WTC11 (cell line): ENCODE measurements at regions not wholly inside any gene's neighbourhood (a gene's known extent, or its start where the extent isn't known, plus 50 kb on each side); places are given as distances from the start of the nearest gene placed in this dataset.

Experiments
- ATAC-seq: fragments of 200-7000 bp; cut with Tn5 transposase; 2 replicates; pipeline ENCODE4 v1.10.0; 2021; ENCODE audit warnings: mild to moderate bottlenecking, moderate library complexity
- CTCF ChIA-PET: fragments of 300-600 bp; sonication (Branson Sonifier 250); formaldehyde crosslinking; loops from one replicate; lab custom pipeline; 2021; ENCODE audit warnings: antibody characterized with exemption; lab: Charles Lee
- POLR2A ChIA-PET: fragments of 350-600 bp; sonication (Branson Sonifier 250); formaldehyde crosslinking; loops from one replicate; lab custom pipeline; 2021; ENCODE audit warnings: antibody characterized with exemption; lab: Charles Lee
- DNase-seq: peaks from one replicate; pipeline ENCODE4 v3.0.0; 2021; ENCODE audit warnings: low spot score
- H3K27ac Mint-ChIP-seq: 2 replicates; pipeline ENCODE4 v1.8.0; 2021; ENCODE audit warnings: mixed read lengths
- H3K27me3 Mint-ChIP-seq: 2 replicates; pipeline ENCODE4 v1.8.0; 2021; ENCODE audit warnings: low read depth, mild to moderate bottlenecking, moderate library complexity, mixed read lengths
- H3K36me3 Mint-ChIP-seq: 2 replicates; pipeline ENCODE4 v1.8.0; 2021; ENCODE audit warnings: mixed read lengths
- H3K4me1 Mint-ChIP-seq: 2 replicates; pipeline ENCODE4 v1.8.0; 2022; ENCODE audit warnings: mixed read lengths
- H3K4me3 Mint-ChIP-seq: 2 replicates; pipeline ENCODE4 v1.8.0; 2021; ENCODE audit warnings: mild to moderate bottlenecking, moderate library complexity, mixed read lengths
- H3K9me3 Mint-ChIP-seq: 2 replicates; pipeline ENCODE4 v1.8.0; 2021; ENCODE audit warnings: mixed read lengths
- CREB1 ChIP-seq: sonication (generic); formaldehyde crosslinking; IDR thresholded peaks from 2 replicates; pipeline ENCODE4 v1.8.0; 2023; ENCODE audit warnings: mild to moderate bottlenecking, missing genetic modification reagents
- FOXJ3 ChIP-seq: sonication (generic); formaldehyde crosslinking; IDR thresholded peaks from 2 replicates; pipeline ENCODE4 v1.9.0; 2021; ENCODE audit warnings: missing genetic modification reagents, mild to moderate bottlenecking, borderline replicate concordance
- HMGA2 ChIP-seq: fragments of 250-450 bp; sonication (Bioruptor Pico); IDR thresholded peaks from 2 replicates; pipeline ENCODE4 v1.4.0; 2021; ENCODE audit warnings: mild to moderate bottlenecking, moderate library complexity
- MXD4 ChIP-seq: fragments of 250-450 bp; sonication (Bioruptor Pico); IDR thresholded peaks from 2 replicates; pipeline ENCODE4 v1.8.0; 2021; ENCODE audit warnings: mild to moderate bottlenecking, moderate library complexity, borderline replicate concordance
- RELA ChIP-seq: sonication (generic); formaldehyde crosslinking; IDR thresholded peaks from 2 replicates; pipeline ENCODE4 v1.8.1; 2022; ENCODE audit warnings: missing genetic modification reagents, mild to moderate bottlenecking, borderline replicate concordance
- RORB ChIP-seq: fragments of 250-450 bp; sonication (Bioruptor Pico); IDR thresholded peaks from 2 replicates; pipeline ENCODE4 v1.9.0; 2021; ENCODE audit warnings: mild to moderate bottlenecking
- SMAD3 ChIP-seq: sonication (generic); formaldehyde crosslinking; IDR thresholded peaks from 2 replicates; pipeline ENCODE4 v1.8.0; 2022; ENCODE audit warnings: missing genetic modification reagents, mild to moderate bottlenecking, borderline replicate concordance
- ZNF138 ChIP-seq: sonication (generic); formaldehyde crosslinking; conservative IDR thresholded peaks from 2 replicates; pipeline ENCODE4 v1.8.1; 2022; ENCODE audit warnings: mild to moderate bottlenecking, moderate library complexity, missing genetic modification reagents
- ZNF317 ChIP-seq: sonication (generic); formaldehyde crosslinking; IDR thresholded peaks from 2 replicates; pipeline ENCODE4 v1.8.1; 2023; ENCODE audit warnings: low read depth, mild to moderate bottlenecking, moderate library complexity, missing genetic modification reagents, borderline replicate concordance
- ZNF416 ChIP-seq: fragments of 250-450 bp; sonication (Bioruptor Pico); IDR thresholded peaks from 2 replicates; pipeline ENCODE4 v1.9.0; 2021; ENCODE audit warnings: mild to moderate bottlenecking, inconsistent platforms
- TF ChIP-seq, protein P1 (sequence below): fragments of 250-450 bp; sonication (Bioruptor Pico); IDR thresholded peaks from 2 replicates; pipeline ENCODE4 v1.9.0; 2021; ENCODE audit warnings: mild to moderate bottlenecking
- TF ChIP-seq, protein P2 (sequence below): fragments of 250-450 bp; sonication (Bioruptor Pico); IDR thresholded peaks from 2 replicates; pipeline ENCODE4 v1.9.0; 2021; ENCODE audit warnings: moderate library complexity, mild to moderate bottlenecking, inconsistent platforms, borderline replicate concordance
- TF ChIP-seq, protein P3 (sequence below): sonication (generic); formaldehyde crosslinking; IDR thresholded peaks from 2 replicates; pipeline ENCODE4 v1.8.1; 2022; ENCODE audit warnings: low read depth, missing genetic modification reagents, borderline replicate concordance
- TF ChIP-seq, protein P4 (sequence below): sonication (generic); formaldehyde crosslinking; IDR thresholded peaks from 2 replicates; pipeline ENCODE4 v1.8.1; 2022; ENCODE audit warnings: mild to moderate bottlenecking, moderate library complexity, missing genetic modification reagents
- TF ChIP-seq, protein P5 (sequence below): fragments of 250-450 bp; sonication (Bioruptor Pico); IDR thresholded peaks from 2 replicates; pipeline ENCODE4 v1.9.0; 2021; ENCODE audit warnings: mild to moderate bottlenecking, borderline replicate concordance
- TF ChIP-seq, protein P6 (sequence below): sonication (generic); formaldehyde crosslinking; conservative IDR thresholded peaks from 2 replicates; pipeline ENCODE4 v1.8.1; 2023; ENCODE audit warnings: mild to moderate bottlenecking, low read depth, missing genetic modification reagents, moderate library complexity
- TF ChIP-seq, protein P7 (sequence below): sonication (generic); formaldehyde crosslinking; IDR thresholded peaks from 2 replicates; pipeline ENCODE4 v1.8.1; 2023; ENCODE audit warnings: mild to moderate bottlenecking, missing genetic modification reagents, moderate library complexity
- TF ChIP-seq, protein P8 (sequence below): sonication (generic); formaldehyde crosslinking; IDR thresholded peaks from 2 replicates; pipeline ENCODE4 v1.8.0; 2022; ENCODE audit warnings: missing genetic modification reagents

DNA sequence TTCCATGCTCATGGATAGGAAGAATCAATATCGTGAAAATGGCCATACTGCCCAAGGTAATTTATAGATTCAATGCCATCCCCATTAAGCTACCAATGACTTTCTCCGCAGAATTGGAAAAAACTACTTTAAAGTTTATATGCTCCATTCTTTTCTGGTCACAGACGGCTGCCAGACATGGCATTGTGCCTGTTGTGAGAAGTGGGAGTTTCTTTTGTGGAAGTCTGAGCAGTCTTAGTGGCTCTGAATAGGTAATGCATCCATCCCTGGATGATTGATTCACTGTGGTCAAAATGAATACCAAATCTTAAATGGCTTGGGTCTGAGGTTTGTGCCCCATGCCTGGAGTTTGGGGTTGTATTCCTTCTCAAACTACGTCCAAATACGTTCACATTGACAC is 274.5 kb upstream of the AZI2 start:
- CTCF ChIA-PET: no interaction called here
- TF ChIP-seq FOXJ3 (CRISPR knock-in tag) (no peak), RORB (CRISPR knock-in tag) (no peak), HMGA2 (CRISPR knock-in tag) (no peak), CREB1 (CRISPR knock-in tag) (no peak), RELA (no peak), ZNF317 (CRISPR knock-in tag) (no peak)
- TF ChIP-seq, protein P1, sequence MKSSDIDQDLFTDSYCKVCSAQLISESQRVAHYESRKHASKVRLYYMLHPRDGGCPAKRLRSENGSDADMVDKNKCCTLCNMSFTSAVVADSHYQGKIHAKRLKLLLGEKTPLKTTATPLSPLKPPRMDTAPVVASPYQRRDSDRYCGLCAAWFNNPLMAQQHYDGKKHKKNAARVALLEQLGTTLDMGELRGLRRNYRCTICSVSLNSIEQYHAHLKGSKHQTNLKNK (CRISPR knock-in tag): no peak
- TF ChIP-seq, protein P2, sequence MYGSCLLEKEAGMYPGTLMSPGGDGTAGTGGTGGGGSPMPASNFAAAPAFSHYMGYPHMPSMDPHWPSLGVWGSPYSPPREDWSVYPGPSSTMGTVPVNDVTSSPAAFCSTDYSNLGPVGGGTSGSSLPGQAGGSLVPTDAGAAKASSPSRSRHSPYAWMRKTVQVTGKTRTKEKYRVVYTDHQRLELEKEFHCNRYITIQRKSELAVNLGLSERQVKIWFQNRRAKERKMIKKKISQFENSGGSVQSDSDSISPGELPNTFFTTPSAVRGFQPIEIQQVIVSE (CRISPR knock-in tag): no peak
- TF ChIP-seq, protein P3, sequence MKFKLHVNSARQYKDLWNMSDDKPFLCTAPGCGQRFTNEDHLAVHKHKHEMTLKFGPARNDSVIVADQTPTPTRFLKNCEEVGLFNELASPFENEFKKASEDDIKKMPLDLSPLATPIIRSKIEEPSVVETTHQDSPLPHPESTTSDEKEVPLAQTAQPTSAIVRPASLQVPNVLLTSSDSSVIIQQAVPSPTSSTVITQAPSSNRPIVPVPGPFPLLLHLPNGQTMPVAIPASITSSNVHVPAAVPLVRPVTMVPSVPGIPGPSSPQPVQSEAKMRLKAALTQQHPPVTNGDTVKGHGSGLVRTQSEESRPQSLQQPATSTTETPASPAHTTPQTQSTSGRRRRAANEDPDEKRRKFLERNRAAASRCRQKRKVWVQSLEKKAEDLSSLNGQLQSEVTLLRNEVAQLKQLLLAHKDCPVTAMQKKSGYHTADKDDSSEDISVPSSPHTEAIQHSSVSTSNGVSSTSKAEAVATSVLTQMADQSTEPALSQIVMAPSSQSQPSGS (CRISPR knock-in tag): no peak
- TF ChIP-seq, protein P4, sequence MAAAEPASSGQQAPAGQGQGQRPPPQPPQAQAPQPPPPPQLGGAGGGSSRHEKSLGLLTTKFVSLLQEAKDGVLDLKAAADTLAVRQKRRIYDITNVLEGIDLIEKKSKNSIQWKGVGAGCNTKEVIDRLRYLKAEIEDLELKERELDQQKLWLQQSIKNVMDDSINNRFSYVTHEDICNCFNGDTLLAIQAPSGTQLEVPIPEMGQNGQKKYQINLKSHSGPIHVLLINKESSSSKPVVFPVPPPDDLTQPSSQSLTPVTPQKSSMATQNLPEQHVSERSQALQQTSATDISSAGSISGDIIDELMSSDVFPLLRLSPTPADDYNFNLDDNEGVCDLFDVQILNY (CRISPR knock-in tag): no peak
- TF ChIP-seq, all 79 proteins: peak for 0
- Mint-ChIP-seq H3K9me3 (peaks cover 7% of the 10 kb centered on the region), H3K27ac (no peak overlapping the region; the same call in 1 of the 2 replicates), H3K4me1 (peaks cover 7% of the 10 kb centered on the region; the same call in 1 of the 2 replicates), H3K36me3 (peaks cover 3% of the 10 kb centered on the region; the same call in 1 of the 2 replicates), H3K27me3 (no peaks in the 10 kb centered on the region), H3K4me3 (no peak overlapping the region)
- POLR2A ChIA-PET: no interaction called here
- DNase-seq (no peak), ATAC-seq (no peak)

DNA sequence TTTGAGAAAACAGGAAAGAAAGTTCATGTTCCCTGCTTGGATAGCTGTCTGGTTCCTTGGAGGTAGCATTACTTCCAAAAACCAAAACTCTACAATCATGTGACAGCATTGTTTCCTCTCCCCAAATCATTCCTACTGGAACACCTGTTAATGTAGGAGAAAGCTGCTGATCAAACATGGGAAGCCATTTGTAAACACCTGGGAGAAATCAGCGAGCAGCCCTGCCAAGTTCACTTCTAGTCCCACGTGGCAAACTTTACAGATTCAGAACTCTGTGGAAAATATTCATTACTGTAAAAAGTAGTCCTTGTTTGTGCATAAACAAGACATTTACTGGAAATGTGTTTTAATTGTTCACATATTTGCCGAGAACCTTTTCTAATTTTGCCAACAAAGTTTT is 275.5 kb upstream of the AZI2 start:
- TF ChIP-seq MXD4 (CRISPR knock-in tag) (no peak), ZNF138 (no peak), RORB (CRISPR knock-in tag) (no peak), SMAD3 (CRISPR knock-in tag) (no peak), ZNF416 (CRISPR knock-in tag) (no peak)
- TF ChIP-seq, protein P5, sequence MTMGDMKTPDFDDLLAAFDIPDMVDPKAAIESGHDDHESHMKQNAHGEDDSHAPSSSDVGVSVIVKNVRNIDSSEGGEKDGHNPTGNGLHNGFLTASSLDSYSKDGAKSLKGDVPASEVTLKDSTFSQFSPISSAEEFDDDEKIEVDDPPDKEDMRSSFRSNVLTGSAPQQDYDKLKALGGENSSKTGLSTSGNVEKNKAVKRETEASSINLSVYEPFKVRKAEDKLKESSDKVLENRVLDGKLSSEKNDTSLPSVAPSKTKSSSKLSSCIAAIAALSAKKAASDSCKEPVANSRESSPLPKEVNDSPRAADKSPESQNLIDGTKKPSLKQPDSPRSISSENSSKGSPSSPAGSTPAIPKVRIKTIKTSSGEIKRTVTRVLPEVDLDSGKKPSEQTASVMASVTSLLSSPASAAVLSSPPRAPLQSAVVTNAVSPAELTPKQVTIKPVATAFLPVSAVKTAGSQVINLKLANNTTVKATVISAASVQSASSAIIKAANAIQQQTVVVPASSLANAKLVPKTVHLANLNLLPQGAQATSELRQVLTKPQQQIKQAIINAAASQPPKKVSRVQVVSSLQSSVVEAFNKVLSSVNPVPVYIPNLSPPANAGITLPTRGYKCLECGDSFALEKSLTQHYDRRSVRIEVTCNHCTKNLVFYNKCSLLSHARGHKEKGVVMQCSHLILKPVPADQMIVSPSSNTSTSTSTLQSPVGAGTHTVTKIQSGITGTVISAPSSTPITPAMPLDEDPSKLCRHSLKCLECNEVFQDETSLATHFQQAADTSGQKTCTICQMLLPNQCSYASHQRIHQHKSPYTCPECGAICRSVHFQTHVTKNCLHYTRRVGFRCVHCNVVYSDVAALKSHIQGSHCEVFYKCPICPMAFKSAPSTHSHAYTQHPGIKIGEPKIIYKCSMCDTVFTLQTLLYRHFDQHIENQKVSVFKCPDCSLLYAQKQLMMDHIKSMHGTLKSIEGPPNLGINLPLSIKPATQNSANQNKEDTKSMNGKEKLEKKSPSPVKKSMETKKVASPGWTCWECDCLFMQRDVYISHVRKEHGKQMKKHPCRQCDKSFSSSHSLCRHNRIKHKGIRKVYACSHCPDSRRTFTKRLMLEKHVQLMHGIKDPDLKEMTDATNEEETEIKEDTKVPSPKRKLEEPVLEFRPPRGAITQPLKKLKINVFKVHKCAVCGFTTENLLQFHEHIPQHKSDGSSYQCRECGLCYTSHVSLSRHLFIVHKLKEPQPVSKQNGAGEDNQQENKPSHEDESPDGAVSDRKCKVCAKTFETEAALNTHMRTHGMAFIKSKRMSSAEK: no peak
- TF ChIP-seq, protein P6, sequence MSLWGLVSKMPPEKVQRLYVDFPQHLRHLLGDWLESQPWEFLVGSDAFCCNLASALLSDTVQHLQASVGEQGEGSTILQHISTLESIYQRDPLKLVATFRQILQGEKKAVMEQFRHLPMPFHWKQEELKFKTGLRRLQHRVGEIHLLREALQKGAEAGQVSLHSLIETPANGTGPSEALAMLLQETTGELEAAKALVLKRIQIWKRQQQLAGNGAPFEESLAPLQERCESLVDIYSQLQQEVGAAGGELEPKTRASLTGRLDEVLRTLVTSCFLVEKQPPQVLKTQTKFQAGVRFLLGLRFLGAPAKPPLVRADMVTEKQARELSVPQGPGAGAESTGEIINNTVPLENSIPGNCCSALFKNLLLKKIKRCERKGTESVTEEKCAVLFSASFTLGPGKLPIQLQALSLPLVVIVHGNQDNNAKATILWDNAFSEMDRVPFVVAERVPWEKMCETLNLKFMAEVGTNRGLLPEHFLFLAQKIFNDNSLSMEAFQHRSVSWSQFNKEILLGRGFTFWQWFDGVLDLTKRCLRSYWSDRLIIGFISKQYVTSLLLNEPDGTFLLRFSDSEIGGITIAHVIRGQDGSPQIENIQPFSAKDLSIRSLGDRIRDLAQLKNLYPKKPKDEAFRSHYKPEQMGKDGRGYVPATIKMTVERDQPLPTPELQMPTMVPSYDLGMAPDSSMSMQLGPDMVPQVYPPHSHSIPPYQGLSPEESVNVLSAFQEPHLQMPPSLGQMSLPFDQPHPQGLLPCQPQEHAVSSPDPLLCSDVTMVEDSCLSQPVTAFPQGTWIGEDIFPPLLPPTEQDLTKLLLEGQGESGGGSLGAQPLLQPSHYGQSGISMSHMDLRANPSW (CRISPR knock-in tag): no peak
- TF ChIP-seq, protein P7, sequence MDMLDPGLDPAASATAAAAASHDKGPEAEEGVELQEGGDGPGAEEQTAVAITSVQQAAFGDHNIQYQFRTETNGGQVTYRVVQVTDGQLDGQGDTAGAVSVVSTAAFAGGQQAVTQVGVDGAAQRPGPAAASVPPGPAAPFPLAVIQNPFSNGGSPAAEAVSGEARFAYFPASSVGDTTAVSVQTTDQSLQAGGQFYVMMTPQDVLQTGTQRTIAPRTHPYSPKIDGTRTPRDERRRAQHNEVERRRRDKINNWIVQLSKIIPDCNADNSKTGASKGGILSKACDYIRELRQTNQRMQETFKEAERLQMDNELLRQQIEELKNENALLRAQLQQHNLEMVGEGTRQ (CRISPR knock-in tag): no peak
- TF ChIP-seq, protein P8, sequence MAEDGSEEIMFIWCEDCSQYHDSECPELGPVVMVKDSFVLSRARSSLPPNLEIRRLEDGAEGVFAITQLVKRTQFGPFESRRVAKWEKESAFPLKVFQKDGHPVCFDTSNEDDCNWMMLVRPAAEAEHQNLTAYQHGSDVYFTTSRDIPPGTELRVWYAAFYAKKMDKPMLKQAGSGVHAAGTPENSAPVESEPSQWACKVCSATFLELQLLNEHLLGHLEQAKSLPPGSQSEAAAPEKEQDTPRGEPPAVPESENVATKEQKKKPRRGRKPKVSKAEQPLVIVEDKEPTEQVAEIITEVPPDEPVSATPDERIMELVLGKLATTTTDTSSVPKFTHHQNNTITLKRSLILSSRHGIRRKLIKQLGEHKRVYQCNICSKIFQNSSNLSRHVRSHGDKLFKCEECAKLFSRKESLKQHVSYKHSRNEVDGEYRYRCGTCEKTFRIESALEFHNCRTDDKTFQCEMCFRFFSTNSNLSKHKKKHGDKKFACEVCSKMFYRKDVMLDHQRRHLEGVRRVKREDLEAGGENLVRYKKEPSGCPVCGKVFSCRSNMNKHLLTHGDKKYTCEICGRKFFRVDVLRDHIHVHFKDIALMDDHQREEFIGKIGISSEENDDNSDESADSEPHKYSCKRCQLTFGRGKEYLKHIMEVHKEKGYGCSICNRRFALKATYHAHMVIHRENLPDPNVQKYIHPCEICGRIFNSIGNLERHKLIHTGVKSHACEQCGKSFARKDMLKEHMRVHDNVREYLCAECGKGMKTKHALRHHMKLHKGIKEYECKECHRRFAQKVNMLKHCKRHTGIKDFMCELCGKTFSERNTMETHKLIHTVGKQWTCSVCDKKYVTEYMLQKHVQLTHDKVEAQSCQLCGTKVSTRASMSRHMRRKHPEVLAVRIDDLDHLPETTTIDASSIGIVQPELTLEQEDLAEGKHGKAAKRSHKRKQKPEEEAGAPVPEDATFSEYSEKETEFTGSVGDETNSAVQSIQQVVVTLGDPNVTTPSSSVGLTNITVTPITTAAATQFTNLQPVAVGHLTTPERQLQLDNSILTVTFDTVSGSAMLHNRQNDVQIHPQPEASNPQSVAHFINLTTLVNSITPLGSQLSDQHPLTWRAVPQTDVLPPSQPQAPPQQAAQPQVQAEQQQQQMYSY (CRISPR knock-in tag): no peak
- H3K36me3 Mint-ChIP-seq: peaks cover 3% of the 10 kb centered on the region; the same call in 1 of the 2 replicates
- H3K4me3 Mint-ChIP-seq: no peak overlapping the region
- DNase-seq: no peak
- ATAC-seq: no peak
- peaks cover 7% of the 10 kb centered on the region; the same call in 1 of the 2 replicates for H3K4me1 Mint-ChIP-seq
- H3K27ac Mint-ChIP-seq: no peak overlapping the region
- CTCF ChIA-PET: no interaction called here
- no peaks in the 10 kb centered on the region for H3K27me3 Mint-ChIP-seq
- POLR2A ChIA-PET: no interaction called here
- peaks cover 7% of the 10 kb centered on the region for H3K9me3 Mint-ChIP-seq
